Heart left ventricle (tissue), 13 donors: ENCODE measurements at regions not wholly inside any gene's neighbourhood (a gene's known extent, or its start where the extent isn't known, plus 50 kb on each side); places are given as distances from the start of the nearest gene placed in this dataset.

Experiments used
- CTCF ChIP-seq, 12 donors: fragments of 200-600 bp; sonication (generic) in 4 of 12; IDR thresholded peaks; one replicate each; pipeline versions ENCODE4 v1.5.0 to v1.8.0; 2018 to 2022; ENCODE audit warnings: antibody characterized with exemption in 12 of 12, mild to moderate bottlenecking in 5 of 12
- POLR2A ChIP-seq, 2 donors: fragments of 450-650 bp; IDR thresholded peaks; one replicate each; pipeline ENCODE4 v1.6.1; 2017; ENCODE audit warnings: antibody characterized with exemption in 2 of 2, mild to moderate bottlenecking in 2 of 2, moderate library complexity in 2 of 2
- donor health status: ischemic (EF 13 %, LVEDD 7.1; RV severe dilation, severe dysfunction).
- donor health status: DM: no; HTN: yes; CAD: no.
- donor health status: DM: no; HTN: no; CAD: no.
- donor health status: ischemic (EF 25% LVEDD 6.9; RV normal size, moderate dysfunction).
- donor health status: ischemic (EF 25% LVEDD 5.7; RV mildly dilated, moderate dysfunction).
- donor health status: ischemic (EF 35%, LVEDD 5.7; RV mildly dilated, moderate dysfunction).
- donor health status: nonischemic (EF 11% LVEDD 7.7; RV severe dilation, severe dysfunction).
- donor health status: DM: yes; HTN: yes; CAD: no.
- donor health status: PGD.
- donor health status: ischemic (EF 29% LVEDD 5.4; RV normal size, mild dysfunction).
- donor health status: nonischemic (EF 23%, LVEDD 6.1; RV moderate dilation, normal function).

- TF ChIP-seq CTCF (IDR thresholded peaks at IDR 0.05): no peak
- no peak for TF ChIP-seq POLR2A (IDR thresholded peaks at IDR 0.05)
These were observed 125.5 kb upstream of the SPRED2 start for GRCh38 chr2:65557616-65558573.
